Loucy (cell line): ENCODE measurements at regions not wholly inside any gene's neighbourhood (a gene's known extent, or its start where the extent isn't known, plus 50 kb on each side); places are given as distances from the start of the nearest gene placed in this dataset.

Source experiments
- H2AFZ ChIP-seq: fragments of 200-600 bp; sonication (generic); 2 replicates; pipeline ENCODE4 v1.6.0; 2016; ENCODE audit warnings: antibody characterized with exemption, mild to moderate bottlenecking, low read length, moderate library complexity
- H3F3A ChIP-seq: fragments of 200-600 bp; 2 replicates; pipeline ENCODE4 v1.6.0; 2016; ENCODE audit warnings: antibody characterized with exemption, low read depth, mild to moderate bottlenecking
- H3K27me3 ChIP-seq: fragments of 200-600 bp; sonication (generic); 2 replicates; pipeline ENCODE4 v1.6.1; 2014; ENCODE audit warnings: low read length, mild to moderate bottlenecking; ENCODE audit not compliant: insufficient read depth, poor library complexity, severe bottlenecking
- H3K36me3 ChIP-seq: fragments of 200-600 bp; sonication (generic); 2 replicates; pipeline ENCODE4 v1.6.1; 2016; ENCODE audit warnings: low read length; ENCODE audit not compliant: insufficient read depth
- H3K4me1 ChIP-seq: fragments of 200-600 bp; sonication (generic); 2 replicates; pipeline ENCODE4 v1.5.1; 2014; ENCODE audit warnings: low read length, mild to moderate bottlenecking; ENCODE audit not compliant: insufficient read depth, poor library complexity, severe bottlenecking
- H3K4me2 ChIP-seq: fragments of 200-600 bp; sonication (generic); 2 replicates; pipeline ENCODE4 v1.6.0; 2014; ENCODE audit warnings: antibody characterized with exemption, low read length, low read depth, mild to moderate bottlenecking; ENCODE audit not compliant: poor library complexity, severe bottlenecking
- H3K4me3 ChIP-seq: fragments of 200-600 bp; sonication (generic); 2 replicates; pipeline ENCODE4 v1.5.1; 2014; ENCODE audit warnings: low read length, mild to moderate bottlenecking, mixed read lengths; ENCODE audit not compliant: poor library complexity, severe bottlenecking
- H3K79me2 ChIP-seq: fragments of 200-600 bp; sonication (generic); 2 replicates; pipeline ENCODE4 v1.6.1; 2014; ENCODE audit warnings: low read length; ENCODE audit not compliant: insufficient read depth
- H3K9ac ChIP-seq: fragments of 200-600 bp; sonication (generic); 2 replicates; pipeline ENCODE4 v1.6.0; 2014; ENCODE audit warnings: mild to moderate bottlenecking, low read depth, low read length, moderate library complexity; ENCODE audit not compliant: poor library complexity, severe bottlenecking
- H3K9me2 ChIP-seq: fragments of 200-600 bp; sonication (generic); replicated peaks from 2 replicates; pipeline ENCODE4 v1.6.1; 2016; ENCODE audit warnings: low read depth, low read length, mixed read lengths
- H3K9me3 ChIP-seq: fragments of 200-600 bp; sonication (generic); 2 replicates; pipeline ENCODE4 v1.6.1; 2014; ENCODE audit warnings: mild to moderate bottlenecking, antibody characterized with exemption, low read length, low read depth; ENCODE audit not compliant: insufficient read depth
- H4K20me1 ChIP-seq: fragments of 200-600 bp; sonication (generic); 2 replicates; pipeline ENCODE4 v1.6.0; 2014; ENCODE audit warnings: antibody characterized with exemption, low read length, mild to moderate bottlenecking; ENCODE audit not compliant: insufficient read depth, poor library complexity, severe bottlenecking
- EZH2phosphoT487 ChIP-seq: fragments of 200-600 bp; IDR thresholded peaks from 2 replicates; pipeline ENCODE4 v1.6.1; 2018; ENCODE audit warnings: antibody characterized with exemption, mild to moderate bottlenecking, moderate library complexity, borderline replicate concordance
- TF ChIP-seq, protein P1 (sequence below): fragments of 200-600 bp; sonication (generic); conservative IDR thresholded peaks from 2 replicates; pipeline ENCODE4 v1.5.1; 2014; ENCODE audit warnings: mild to moderate bottlenecking, antibody characterized with exemption, low read length

DNA sequence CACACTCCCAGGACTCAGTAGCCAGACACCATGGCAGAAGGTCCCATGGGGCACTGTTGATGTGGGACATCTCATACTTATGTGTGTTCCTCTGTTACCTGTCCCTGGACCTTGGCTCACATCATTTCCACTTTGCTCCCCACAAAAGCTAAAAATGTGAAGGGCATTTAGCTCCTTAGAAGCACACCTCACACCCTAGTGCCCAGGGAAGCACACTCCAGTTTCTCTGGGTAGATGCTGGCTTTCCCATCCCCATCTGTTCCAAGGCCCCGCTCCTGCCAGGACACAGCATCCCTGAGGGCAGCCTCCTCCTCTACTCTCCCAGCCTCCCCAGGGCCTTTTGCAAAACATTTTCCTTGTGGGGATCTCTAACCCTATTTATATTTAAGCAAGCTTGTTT is 572.4 kb upstream of the MGMT start:
- no peaks in the 10 kb centered on the region for H3K36me3 ChIP-seq
- H3K9me3 ChIP-seq, result no peaks in the 10 kb centered on the region
- no peaks in the 10 kb centered on the region for H3F3A ChIP-seq
- H3K79me2 ChIP-seq, result no peaks in the 10 kb centered on the region
- H3K27me3 ChIP-seq, result no peaks in the 10 kb centered on the region
- no peaks in the 10 kb centered on the region for H3K4me1 ChIP-seq
- H3K9ac ChIP-seq, result no peak overlapping the region
- no peak overlapping the region for H3K4me2 ChIP-seq
- H3K4me3 ChIP-seq, result no peak overlapping the region
- TF ChIP-seq, protein P1, sequence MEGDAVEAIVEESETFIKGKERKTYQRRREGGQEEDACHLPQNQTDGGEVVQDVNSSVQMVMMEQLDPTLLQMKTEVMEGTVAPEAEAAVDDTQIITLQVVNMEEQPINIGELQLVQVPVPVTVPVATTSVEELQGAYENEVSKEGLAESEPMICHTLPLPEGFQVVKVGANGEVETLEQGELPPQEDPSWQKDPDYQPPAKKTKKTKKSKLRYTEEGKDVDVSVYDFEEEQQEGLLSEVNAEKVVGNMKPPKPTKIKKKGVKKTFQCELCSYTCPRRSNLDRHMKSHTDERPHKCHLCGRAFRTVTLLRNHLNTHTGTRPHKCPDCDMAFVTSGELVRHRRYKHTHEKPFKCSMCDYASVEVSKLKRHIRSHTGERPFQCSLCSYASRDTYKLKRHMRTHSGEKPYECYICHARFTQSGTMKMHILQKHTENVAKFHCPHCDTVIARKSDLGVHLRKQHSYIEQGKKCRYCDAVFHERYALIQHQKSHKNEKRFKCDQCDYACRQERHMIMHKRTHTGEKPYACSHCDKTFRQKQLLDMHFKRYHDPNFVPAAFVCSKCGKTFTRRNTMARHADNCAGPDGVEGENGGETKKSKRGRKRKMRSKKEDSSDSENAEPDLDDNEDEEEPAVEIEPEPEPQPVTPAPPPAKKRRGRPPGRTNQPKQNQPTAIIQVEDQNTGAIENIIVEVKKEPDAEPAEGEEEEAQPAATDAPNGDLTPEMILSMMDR, result no peak
- no peak for TF ChIP-seq EZH2phosphoT487
- H2AFZ ChIP-seq, result no peak overlapping the region
- no peaks in the 10 kb centered on the region for H4K20me1 ChIP-seq
- H3K9me2 ChIP-seq, result no peaks in the 10 kb centered on the region

DNA sequence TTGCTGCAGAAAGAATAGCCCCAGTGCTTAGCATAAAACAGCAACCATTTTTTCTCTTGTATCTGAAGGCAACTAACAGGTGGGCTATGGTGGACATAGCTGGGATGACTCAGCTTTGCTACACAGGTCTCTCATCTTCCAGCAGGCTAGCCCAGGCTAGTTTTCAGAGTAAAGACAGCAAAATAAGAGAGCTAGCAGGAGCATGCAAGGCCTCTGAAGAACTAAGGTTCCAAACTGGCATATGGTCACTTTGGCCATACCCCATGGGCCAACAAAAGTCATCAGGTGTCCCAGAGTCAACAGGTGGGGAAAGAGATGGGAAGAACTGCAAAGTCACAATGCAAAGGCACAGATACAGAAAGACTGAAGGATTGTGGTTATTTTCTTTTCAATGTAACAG is 571.6 kb upstream of the MGMT start:
- H3K4me2 ChIP-seq, result no peak overlapping the region
- no peak overlapping the region for H3K4me3 ChIP-seq
- TF ChIP-seq, protein P1, result no peak
- TF ChIP-seq EZH2phosphoT487, result no peak
- H3K36me3 ChIP-seq, result no peaks in the 10 kb centered on the region
- no peak overlapping the region for H3K9ac ChIP-seq
- H3K4me1 ChIP-seq, result no peaks in the 10 kb centered on the region
- no peaks in the 10 kb centered on the region for H3K9me3 ChIP-seq
- no peak overlapping the region for H2AFZ ChIP-seq
- no peaks in the 10 kb centered on the region for H3F3A ChIP-seq
- H3K27me3 ChIP-seq, result no peaks in the 10 kb centered on the region
- no peaks in the 10 kb centered on the region for H3K9me2 ChIP-seq
- no peaks in the 10 kb centered on the region for H3K79me2 ChIP-seq
- H4K20me1 ChIP-seq, result no peaks in the 10 kb centered on the region

DNA sequence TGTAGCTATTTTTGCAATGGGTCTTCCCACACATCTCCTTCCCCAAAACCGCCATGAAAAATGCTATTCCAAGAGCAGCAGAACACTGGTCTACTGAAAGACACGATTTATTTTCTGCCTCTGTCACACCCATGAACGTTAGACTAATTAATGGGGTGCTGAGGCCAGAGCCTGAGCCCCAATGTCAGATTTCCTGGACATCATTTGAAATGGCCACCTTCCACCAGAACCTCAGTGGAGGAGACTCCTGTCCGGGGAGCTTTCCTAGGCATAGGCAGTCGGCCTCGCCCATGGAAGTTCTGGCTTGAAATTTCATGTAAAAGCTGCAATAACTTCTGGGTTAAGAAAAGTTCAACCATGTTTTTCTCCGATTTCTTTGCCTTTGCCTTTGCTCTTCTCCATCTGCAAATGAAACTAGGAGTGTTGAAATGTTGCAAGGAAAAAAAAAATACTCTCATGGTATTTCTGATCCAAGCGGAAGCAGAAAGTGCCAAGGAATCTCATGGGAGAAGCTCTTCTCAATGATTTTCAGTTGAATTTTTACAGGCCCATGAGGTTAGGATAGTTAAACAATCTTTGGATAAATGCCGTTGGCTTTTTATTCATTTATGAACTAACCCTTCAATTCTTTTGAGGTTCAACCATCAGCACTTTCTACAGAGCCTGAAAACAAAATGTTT is 570.8 kb upstream of the MGMT start:
- no peaks in the 10 kb centered on the region for H3K27me3 ChIP-seq
- no peak overlapping the region for H2AFZ ChIP-seq
- TF ChIP-seq, protein P1, result no peak
- TF ChIP-seq EZH2phosphoT487, result no peak
- no peak overlapping the region for H3K4me2 ChIP-seq
- no peaks in the 10 kb centered on the region for H3F3A ChIP-seq
- H3K4me1 ChIP-seq, result peaks cover 4% of the 10 kb centered on the region
- H3K79me2 ChIP-seq, result no peaks in the 10 kb centered on the region
- H3K36me3 ChIP-seq, result no peaks in the 10 kb centered on the region
- H3K4me3 ChIP-seq, result no peak overlapping the region
- H3K9ac ChIP-seq, result no peak overlapping the region
- no peaks in the 10 kb centered on the region for H4K20me1 ChIP-seq
- H3K9me3 ChIP-seq, result no peaks in the 10 kb centered on the region
- no peaks in the 10 kb centered on the region for H3K9me2 ChIP-seq
